Adipocyte (in vitro differentiated cells): ENCODE measurements at regions not wholly inside any gene's neighbourhood (a gene's known extent, or its start where the extent isn't known, plus 50 kb on each side); places are given as distances from the start of the nearest gene placed in this dataset.

Source experiments
- DNase-seq: peaks from one replicate; pipeline ENCODE4 v3.0.0-alpha.2; 2015; ENCODE audit warnings: low read depth
- H3K27me3 ChIP-seq: replicated peaks from 2 replicates; pipeline ENCODE4 v1.7.0; 2013; ENCODE audit warnings: mild to moderate bottlenecking, low read length, moderate library complexity; ENCODE audit not compliant: control insufficient read depth, insufficient read depth
- H3K36me3 ChIP-seq: 2 replicates; pipeline ENCODE4 v1.7.0; 2013; ENCODE audit warnings: low read length, mild to moderate bottlenecking, moderate library complexity; ENCODE audit not compliant: control insufficient read depth, insufficient read depth, severe bottlenecking
- H3K4me1 ChIP-seq: 2 replicates; pipeline ENCODE4 v1.7.0; 2013; ENCODE audit warnings: mild to moderate bottlenecking, low read length, moderate library complexity; ENCODE audit not compliant: control insufficient read depth, insufficient read depth
- H3K4me3 ChIP-seq: 2 replicates; pipeline ENCODE4 v1.7.0; 2013; ENCODE audit warnings: mild to moderate bottlenecking, low read length, moderate library complexity
- H3K9ac ChIP-seq: 2 replicates; pipeline ENCODE4 v1.7.0; 2013; ENCODE audit warnings: mild to moderate bottlenecking, low read length, moderate library complexity
- H3K9me3 ChIP-seq: 2 replicates; pipeline ENCODE4 v1.7.0; 2013; ENCODE audit warnings: mild to moderate bottlenecking, low read length, moderate library complexity; ENCODE audit not compliant: control insufficient read depth

GRCh38 chr2:177028296-177028695, 184.3 kb upstream of the HNRNPA3 start:
- Histone ChIP-seq H3K27me3 (peaks cover 3% of the 10 kb centered on the region), H3K9ac (no peak overlapping the region), H3K9me3 (no peaks in the 10 kb centered on the region), H3K36me3 (no peaks in the 10 kb centered on the region), H3K4me1 (no peaks in the 10 kb centered on the region), H3K4me3 (no peak overlapping the region)
- no peak for DNase-seq

GRCh38 chr2:177029075-177029474, 183.5 kb upstream of the HNRNPA3 start:
- no peak for DNase-seq
- H3K27me3 ChIP-seq: peaks cover 3% of the 10 kb centered on the region
- H3K36me3 ChIP-seq: no peaks in the 10 kb centered on the region
- no peaks in the 10 kb centered on the region for H3K9me3 ChIP-seq
- no peak overlapping the region for H3K9ac ChIP-seq
- no peaks in the 10 kb centered on the region for H3K4me1 ChIP-seq
- H3K4me3 ChIP-seq: no peak overlapping the region

- H3K9ac ChIP-seq: no peak overlapping the region
- no peaks in the 10 kb centered on the region for H3K9me3 ChIP-seq
- no peaks in the 10 kb centered on the region for H3K4me1 ChIP-seq
- H3K27me3 ChIP-seq: peaks cover 3% of the 10 kb centered on the region
- no peak for DNase-seq
- H3K36me3 ChIP-seq: no peaks in the 10 kb centered on the region
- no peak overlapping the region for H3K4me3 ChIP-seq
Measured at GRCh38 chr2:177029501-177029900, 183.1 kb upstream of the HNRNPA3 start.

DNA sequence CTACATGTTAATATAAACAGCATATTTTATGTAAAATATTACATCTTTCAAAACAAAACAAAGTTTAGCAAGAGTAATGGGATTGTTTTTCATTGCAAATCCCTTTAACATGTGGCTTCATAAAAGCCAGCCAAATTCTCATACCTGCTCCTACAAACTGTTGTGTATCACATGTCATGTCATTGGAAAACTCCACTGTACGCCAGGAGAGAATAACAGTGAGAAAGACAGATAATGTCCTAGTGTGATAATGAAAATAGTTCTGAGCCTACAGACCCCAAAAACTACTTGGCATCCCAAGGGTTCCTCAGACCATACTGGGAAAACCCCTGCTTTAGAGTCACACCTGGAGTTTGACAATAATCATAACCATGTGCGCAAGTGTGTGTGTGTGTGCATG, 182.7 kb upstream of the HNRNPA3 start:
- H3K4me3 ChIP-seq: no peak overlapping the region
- no peaks in the 10 kb centered on the region for H3K9me3 ChIP-seq
- H3K4me1 ChIP-seq: no peaks in the 10 kb centered on the region
- H3K27me3 ChIP-seq: peaks cover 3% of the 10 kb centered on the region
- no peaks in the 10 kb centered on the region for H3K36me3 ChIP-seq
- no peak for DNase-seq
- H3K9ac ChIP-seq: no peak overlapping the region

GRCh38 chr2:177030451-177031105, 182.0 kb upstream of the HNRNPA3 start:
- no peak for DNase-seq
- Histone ChIP-seq H3K4me3 (no peak overlapping the region), H3K9me3 (no peaks in the 10 kb centered on the region), H3K27me3 (peaks cover 3% of the 10 kb centered on the region), H3K9ac (no peak overlapping the region), H3K36me3 (no peaks in the 10 kb centered on the region), H3K4me1 (no peaks in the 10 kb centered on the region)

GRCh38 chr2:177031438-177032180, 181.0 kb upstream of the HNRNPA3 start:
- Histone ChIP-seq H3K4me1 (no peaks in the 10 kb centered on the region), H3K9ac (no peak overlapping the region), H3K27me3 (peaks cover 3% of the 10 kb centered on the region), H3K36me3 (no peaks in the 10 kb centered on the region), H3K4me3 (no peak overlapping the region), H3K9me3 (no peaks in the 10 kb centered on the region)
- DNase-seq: no peak

DNA sequence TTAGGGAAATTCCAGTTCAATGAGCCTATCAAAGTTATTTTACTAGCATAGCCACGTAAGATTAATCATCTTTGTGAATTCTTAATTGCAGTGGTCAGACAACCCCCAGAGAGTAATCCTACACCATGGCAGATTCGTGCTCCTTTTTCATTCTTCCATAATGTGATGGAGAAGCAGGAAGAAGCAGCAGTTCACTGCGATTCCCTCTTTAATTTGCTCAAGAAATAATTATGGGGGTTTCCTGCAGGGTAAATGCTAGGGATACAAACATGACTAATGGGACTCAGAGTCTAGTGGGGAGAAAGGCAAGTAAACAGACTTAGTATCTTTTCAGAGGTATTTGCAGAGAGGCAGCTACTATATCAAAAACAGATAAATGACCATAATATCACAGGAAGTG, 175.8 kb upstream of the HNRNPA3 start:
- H3K9me3 ChIP-seq: no peaks in the 10 kb centered on the region
- H3K27me3 ChIP-seq: no peaks in the 10 kb centered on the region
- no peak overlapping the region for H3K9ac ChIP-seq
- H3K4me1 ChIP-seq: peaks cover 21% of the 10 kb centered on the region
- no peaks in the 10 kb centered on the region for H3K36me3 ChIP-seq
- H3K4me3 ChIP-seq: no peak overlapping the region
- no peak for DNase-seq

DNA sequence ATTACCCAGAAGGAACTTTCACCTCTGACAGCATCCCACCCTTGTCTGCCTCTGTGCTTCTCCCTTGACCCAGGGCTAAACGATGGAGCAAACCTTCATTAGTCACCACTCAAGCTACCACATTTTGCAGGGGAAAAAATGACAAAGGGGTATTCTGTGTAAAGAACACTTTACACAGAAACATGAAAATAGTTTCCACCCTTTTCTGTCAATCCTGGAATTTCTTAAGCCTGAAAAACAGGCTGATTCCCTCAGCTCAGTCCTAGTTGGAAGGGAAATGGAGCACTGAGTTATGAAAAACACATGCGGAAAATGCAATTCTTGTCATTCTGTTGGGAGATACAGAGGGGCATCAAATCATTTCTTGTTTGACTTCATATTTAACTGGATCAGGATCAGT, 175.0 kb upstream of the HNRNPA3 start:
- Histone ChIP-seq H3K4me3 (no peak overlapping the region), H3K27me3 (no peaks in the 10 kb centered on the region), H3K36me3 (no peaks in the 10 kb centered on the region), H3K4me1 (peaks cover 21% of the 10 kb centered on the region), H3K9me3 (no peaks in the 10 kb centered on the region), H3K9ac (no peak overlapping the region)
- DNase-seq: no peak

DNA sequence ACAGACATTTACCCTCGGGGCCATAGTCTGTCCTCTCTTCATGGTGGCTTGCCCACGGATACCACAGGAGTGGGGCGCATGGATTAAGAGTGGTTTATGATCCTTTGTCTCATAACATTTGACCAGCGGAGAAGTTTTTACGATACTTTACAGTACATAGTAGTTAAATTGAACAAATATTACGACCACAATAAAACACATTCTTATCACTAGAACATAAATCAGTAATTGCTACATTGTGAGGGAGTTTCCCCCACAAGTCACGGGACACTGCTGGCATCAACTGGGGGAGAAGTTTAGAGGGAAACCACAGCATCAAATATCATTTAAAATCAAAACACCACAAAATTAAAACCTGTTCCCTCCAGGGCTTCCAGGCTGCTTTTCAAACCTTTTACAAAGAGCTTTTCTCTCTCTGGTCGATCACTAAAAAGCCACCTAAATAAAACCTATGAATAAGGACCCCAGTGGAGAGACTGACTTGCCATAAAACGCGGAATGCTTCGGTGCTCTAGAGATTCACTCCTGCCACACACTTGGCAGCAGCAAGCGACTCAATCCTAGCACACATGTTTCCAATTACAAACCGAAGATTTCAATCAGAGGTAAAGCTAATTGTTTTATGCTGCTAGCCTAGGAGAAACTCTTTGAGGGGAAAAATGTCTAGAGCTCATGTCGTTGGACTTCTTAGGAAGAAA, 173.7 kb upstream of the HNRNPA3 start:
- H3K27me3 ChIP-seq: no peaks in the 10 kb centered on the region
- no peaks in the 10 kb centered on the region for H3K9me3 ChIP-seq
- H3K4me3 ChIP-seq: peak overlapping the region; percentile 48
- peaks cover 21% of the 10 kb centered on the region for H3K4me1 ChIP-seq
- DNase-seq: peak; percentile 42
- no peaks in the 10 kb centered on the region for H3K36me3 ChIP-seq
- peak overlapping the region; percentile 2 for H3K9ac ChIP-seq

DNA sequence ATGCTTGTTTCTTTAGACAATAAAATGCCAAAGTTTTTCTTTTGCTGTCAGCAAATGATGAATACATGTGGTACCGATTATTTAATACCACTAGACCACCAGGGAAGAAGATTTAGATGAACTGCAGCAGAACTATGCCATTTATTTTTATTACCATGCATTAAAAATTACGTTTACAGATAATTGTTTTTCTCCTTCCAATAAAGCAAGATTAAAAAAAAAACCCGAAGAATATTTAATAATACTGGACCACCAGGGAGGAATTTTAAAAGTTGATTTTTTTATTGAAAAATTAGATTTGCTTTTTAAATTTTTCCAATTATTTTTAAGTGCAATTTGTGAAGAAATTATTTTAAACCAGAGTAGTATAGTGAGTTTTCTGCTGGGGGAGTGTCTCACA, 170.3 kb upstream of the HNRNPA3 start:
- H3K4me1 ChIP-seq: peaks cover 21% of the 10 kb centered on the region
- H3K36me3 ChIP-seq: no peaks in the 10 kb centered on the region
- DNase-seq: no peak
- H3K4me3 ChIP-seq: no peak overlapping the region
- H3K9ac ChIP-seq: no peak overlapping the region
- H3K9me3 ChIP-seq: no peaks in the 10 kb centered on the region
- no peaks in the 10 kb centered on the region for H3K27me3 ChIP-seq

DNA sequence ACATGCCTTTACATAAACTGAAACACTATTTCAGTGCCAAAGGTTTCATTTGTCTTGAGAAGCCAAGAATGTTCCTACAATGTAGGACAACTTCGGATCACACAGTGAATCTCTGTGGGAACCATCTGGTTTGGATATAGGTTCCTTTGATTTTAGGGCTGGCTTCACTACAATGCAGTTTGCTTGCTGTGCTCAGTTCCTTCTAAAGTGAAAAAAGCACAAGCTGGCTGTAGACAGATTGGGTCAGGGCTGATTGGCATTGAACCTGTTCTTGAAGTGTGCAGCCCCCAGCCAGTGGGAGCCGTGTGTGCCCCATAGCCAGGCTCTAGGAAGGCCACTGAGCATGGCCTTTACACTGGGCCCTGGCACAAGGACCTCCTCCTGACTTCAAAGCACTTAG, 167.9 kb upstream of the HNRNPA3 start:
- DNase-seq: no peak
- Histone ChIP-seq H3K9me3 (peaks cover 8% of the 10 kb centered on the region), H3K27me3 (no peaks in the 10 kb centered on the region), H3K4me1 (no peaks in the 10 kb centered on the region), H3K9ac (no peak overlapping the region), H3K4me3 (no peak overlapping the region), H3K36me3 (no peaks in the 10 kb centered on the region)
